NCI-H526 (cell line): ENCODE measurements at regions not wholly inside any gene's neighbourhood (a gene's known extent, or its start where the extent isn't known, plus 50 kb on each side); places are given as distances from the start of the nearest gene placed in this dataset.
"Not testable (repeated sequence)": the region's sequence is repeated elsewhere in the genome, so short reads cannot be mapped to it uniquely, and the experiment has no call there.

ENCODE experiments used
- DNase-seq, 2 experiments: peaks; one replicate each; lab custom pipeline; 2025; lab: John Stamatoyannopoulos, UW

GRCh38 chr1:60271041-60271440, 197.5 kb upstream of the C1orf87 start:
- no peak for DNase-seq

- no peak for DNase-seq
Measured at GRCh38 chr1:60268451-60268850, 194.9 kb upstream of the C1orf87 start.

GRCh38 chr1:60265560-60266535, 192.3 kb upstream of the C1orf87 start:
- no peak for DNase-seq

GRCh38 chr1:60262701-60263100, 189.1 kb upstream of the C1orf87 start:
- no peak for DNase-seq

GRCh38 chr1:60257531-60257930, 184.0 kb upstream of the C1orf87 start:
- DNase-seq, result no peak

GRCh38 chr1:60255565-60255964, 182.0 kb upstream of the C1orf87 start:
- DNase-seq, result no peak

GRCh38 chr1:60251426-60251825, 177.9 kb upstream of the C1orf87 start:
- no peak for DNase-seq

GRCh38 chr1:60247467-60247866, 173.9 kb upstream of the C1orf87 start:
- DNase-seq, result not testable (repeated sequence)

GRCh38 chr1:60245324-60245723, 171.8 kb upstream of the C1orf87 start:
- DNase-seq, result no peak

GRCh38 chr1:60244906-60245305, 171.3 kb upstream of the C1orf87 start:
- DNase-seq, result no peak

GRCh38 chr1:60235275-60235674, 161.7 kb upstream of the C1orf87 start:
- no peak for DNase-seq

GRCh38 chr1:60234776-60235175, 161.2 kb upstream of the C1orf87 start:
- no peak for DNase-seq

- DNase-seq, result no peak
Measured at GRCh38 chr1:60229821-60230220, 156.3 kb upstream of the C1orf87 start.

GRCh38 chr1:60228041-60228491, 154.5 kb upstream of the C1orf87 start:
- no peak for DNase-seq

- no peak for DNase-seq
Measured at GRCh38 chr1:60227601-60228000, 154.0 kb upstream of the C1orf87 start.

- DNase-seq, result no peak
Measured at GRCh38 chr1:60225486-60225885, 151.9 kb upstream of the C1orf87 start.

GRCh38 chr1:60224523-60224922, 151.0 kb upstream of the C1orf87 start:
- DNase-seq, result no peak

GRCh38 chr1:60223158-60223557, 149.6 kb upstream of the C1orf87 start:
- no peak for DNase-seq

- DNase-seq, result no peak
Measured at GRCh38 chr1:60222360-60223115, 149.0 kb upstream of the C1orf87 start.

GRCh38 chr1:60213253-60213652, 139.7 kb upstream of the C1orf87 start:
- DNase-seq, result no peak

- DNase-seq, result no peak
Measured at GRCh38 chr1:60196026-60196425, 122.5 kb upstream of the C1orf87 start.

GRCh38 chr1:60185684-60186083, 112.1 kb upstream of the C1orf87 start:
- no peak for DNase-seq

- DNase-seq, result no peak
Measured at GRCh38 chr1:60184521-60184920, 111.0 kb upstream of the C1orf87 start.
